HG03175 (cell line): ENCODE measurements at regions not wholly inside any gene's neighbourhood (a gene's known extent, or its start where the extent isn't known, plus 50 kb on each side); places are given as distances from the start of the nearest gene placed in this dataset.

Experiments used
- ATAC-seq: cut with Tn5 transposase; IDR thresholded peaks from one replicate; pipeline ENCODE4 v1.9.1; 2021; ENCODE audit warnings: mild to moderate bottlenecking, moderate library complexity; ENCODE audit not compliant: unreplicated experiment

GRCh38 chr4:188197566-188197965 lies 58.3 kb downstream of the TRIML1 start:
- no peak for ATAC-seq

- no peak for ATAC-seq
Observed at GRCh38 chr4:188198982-188199792, 59.9 kb downstream of the TRIML1 start.

- no peak for ATAC-seq
Observed at GRCh38 chr4:188201851-188202250, 62.6 kb downstream of the TRIML1 start.

- no peak for ATAC-seq
Observed at GRCh38 chr4:188206783-188207182, 67.5 kb downstream of the TRIML1 start.

- ATAC-seq: no peak
Observed at GRCh38 chr4:188214861-188215260, 75.6 kb downstream of the TRIML1 start.

GRCh38 chr4:188218392-188218791 lies 79.2 kb downstream of the TRIML1 start:
- ATAC-seq: no peak

GRCh38 chr4:188220006-188220405 lies 80.8 kb downstream of the TRIML1 start:
- ATAC-seq: no peak

- no peak for ATAC-seq
Observed at GRCh38 chr4:188221090-188221489, 81.8 kb downstream of the TRIML1 start.

- ATAC-seq: no peak
Observed at GRCh38 chr4:188228279-188228678, 89.0 kb downstream of the TRIML1 start.

- ATAC-seq: no peak
Observed at GRCh38 chr4:188232428-188232827, 93.2 kb downstream of the TRIML1 start.

- no peak for ATAC-seq
Observed at GRCh38 chr4:188242041-188242440, 102.8 kb downstream of the TRIML1 start.

- ATAC-seq: no peak
Observed at GRCh38 chr4:188245651-188246050, 106.4 kb downstream of the TRIML1 start.

- no peak for ATAC-seq
Observed at GRCh38 chr4:188246488-188246887, 107.2 kb downstream of the TRIML1 start.

GRCh38 chr4:188254211-188254610 lies 115.0 kb downstream of the TRIML1 start:
- ATAC-seq: no peak

GRCh38 chr4:188262464-188262863 lies 123.2 kb downstream of the TRIML1 start:
- ATAC-seq: no peak

GRCh38 chr4:188263321-188263720 lies 124.1 kb downstream of the TRIML1 start:
- ATAC-seq: no peak

- ATAC-seq: no peak
Observed at GRCh38 chr4:188266386-188266785, 127.1 kb downstream of the TRIML1 start.

- ATAC-seq: no peak
Observed at GRCh38 chr4:188268131-188268908, 129.1 kb downstream of the TRIML1 start.

- ATAC-seq: no peak
Observed at GRCh38 chr4:188270273-188271069, 131.2 kb downstream of the TRIML1 start.

GRCh38 chr4:188275686-188276085 lies 136.4 kb downstream of the TRIML1 start:
- ATAC-seq: no peak

GRCh38 chr4:188279184-188279583 lies 139.9 kb downstream of the TRIML1 start:
- no peak for ATAC-seq
